Keratinocyte (primary cell): ENCODE measurements at regions not wholly inside any gene's neighbourhood (a gene's known extent, or its start where the extent isn't known, plus 50 kb on each side); places are given as distances from the start of the nearest gene placed in this dataset.

Experiments used
- EZH2 ChIP-seq: IDR thresholded peaks from one replicate; pipeline ENCODE4 v1.6.1; 2012; ENCODE audit warnings: inconsistent platforms, mild to moderate bottlenecking, low read length, moderate library complexity
- TF ChIP-seq, protein P1 (sequence below), 3 experiments: IDR thresholded peaks in 1 of 3; conservative IDR thresholded peaks in 1 of 3; optimal IDR thresholded peaks in 1 of 3; 2 replicates in 2 of 3; 3 replicates in 1 of 3; pipeline versions ENCODE3 to v1.5.1; 2011; ENCODE audit warnings: low read length in 3 of 3, mild to moderate bottlenecking in 3 of 3, moderate library complexity in 2 of 3, control low read depth in 1 of 3, inconsistent platforms in 1 of 3; ENCODE audit not compliant: insufficient read depth in 2 of 3; ENCODE audit errors: extremely low read depth in 1 of 3

DNA sequence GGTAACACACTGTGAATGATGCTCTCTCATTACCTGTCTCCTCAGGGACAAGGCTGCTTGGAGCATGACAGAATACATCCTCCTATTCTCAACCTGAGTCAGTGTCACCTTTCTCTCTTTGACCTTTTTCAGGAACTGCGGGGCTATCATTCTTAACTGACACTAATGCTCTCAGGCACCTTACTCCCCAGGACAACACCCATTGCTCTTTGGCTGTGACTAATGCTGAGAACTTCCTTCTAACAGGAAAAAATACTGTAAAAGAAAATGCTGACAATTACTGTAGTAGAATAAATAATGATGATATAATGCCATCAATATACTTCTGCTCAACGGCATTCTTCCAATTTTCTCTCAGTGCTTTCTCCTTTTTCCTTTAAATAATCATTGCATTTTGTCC lies 2082.7 kb upstream of the RAG2 start:
- TF ChIP-seq, protein P1, sequence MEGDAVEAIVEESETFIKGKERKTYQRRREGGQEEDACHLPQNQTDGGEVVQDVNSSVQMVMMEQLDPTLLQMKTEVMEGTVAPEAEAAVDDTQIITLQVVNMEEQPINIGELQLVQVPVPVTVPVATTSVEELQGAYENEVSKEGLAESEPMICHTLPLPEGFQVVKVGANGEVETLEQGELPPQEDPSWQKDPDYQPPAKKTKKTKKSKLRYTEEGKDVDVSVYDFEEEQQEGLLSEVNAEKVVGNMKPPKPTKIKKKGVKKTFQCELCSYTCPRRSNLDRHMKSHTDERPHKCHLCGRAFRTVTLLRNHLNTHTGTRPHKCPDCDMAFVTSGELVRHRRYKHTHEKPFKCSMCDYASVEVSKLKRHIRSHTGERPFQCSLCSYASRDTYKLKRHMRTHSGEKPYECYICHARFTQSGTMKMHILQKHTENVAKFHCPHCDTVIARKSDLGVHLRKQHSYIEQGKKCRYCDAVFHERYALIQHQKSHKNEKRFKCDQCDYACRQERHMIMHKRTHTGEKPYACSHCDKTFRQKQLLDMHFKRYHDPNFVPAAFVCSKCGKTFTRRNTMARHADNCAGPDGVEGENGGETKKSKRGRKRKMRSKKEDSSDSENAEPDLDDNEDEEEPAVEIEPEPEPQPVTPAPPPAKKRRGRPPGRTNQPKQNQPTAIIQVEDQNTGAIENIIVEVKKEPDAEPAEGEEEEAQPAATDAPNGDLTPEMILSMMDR (optimal IDR thresholded peaks at IDR 0.05 in 1 of 3, IDR thresholded peaks at IDR 0.05 in 1 of 3, conservative IDR thresholded peaks at IDR 0.05 in 1 of 3; ENCODE audit: extremely low read depth in 1 of 3, insufficient read depth in 2 of 3, low read length in 3 of 3): no peak
- TF ChIP-seq EZH2: no peak
